GM10266 (cell line): ENCODE measurements at regions not wholly inside any gene's neighbourhood (a gene's known extent, or its start where the extent isn't known, plus 50 kb on each side); places are given as distances from the start of the nearest gene placed in this dataset.

Experiments used
- DNase-seq: peaks from one replicate; pipeline ENCODE4 v3.0.0; 2012; ENCODE audit errors: extremely low spot score
- CTCF ChIP-seq: IDR thresholded peaks from 2 replicates; pipeline ENCODE4 v1.5.1; 2012; ENCODE audit warnings: mild to moderate bottlenecking, low read depth; ENCODE audit not compliant: control insufficient read depth, insufficient read depth; ENCODE audit errors: missing control alignments

DNA sequence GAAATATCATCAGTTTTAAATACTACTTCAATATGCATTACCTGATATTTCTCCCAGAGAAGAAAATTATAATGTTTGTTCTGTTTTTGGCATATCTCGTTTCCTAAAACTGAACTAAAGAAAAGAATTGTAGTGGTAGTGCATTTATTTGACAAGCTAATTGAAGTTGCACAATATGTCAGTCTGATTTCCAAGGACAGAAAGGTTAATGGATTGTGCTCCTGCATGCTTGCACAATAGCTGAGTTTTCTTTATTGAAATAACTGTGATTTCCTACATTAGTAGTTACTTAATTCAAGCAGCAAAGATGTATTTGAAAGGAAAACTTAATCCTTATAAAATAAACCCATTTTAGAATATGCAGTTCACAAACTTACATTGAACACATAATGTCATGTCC is 2047.7 kb downstream of the NCAM2 start:
- TF ChIP-seq CTCF, result no peak

GRCh38 chr21:23067672-23068071 is 2069.5 kb downstream of the NCAM2 start:
- TF ChIP-seq CTCF, result no peak

More for the DNA sequence above, 2047.7 kb downstream of the NCAM2 start:
- no peak for DNase-seq

GRCh38 chr21:23083242-23083641 is 2085.0 kb downstream of the NCAM2 start:
- no peak for TF ChIP-seq CTCF
- no peak for DNase-seq

More at GRCh38 chr21:23067672-23068071, 2069.5 kb downstream of the NCAM2 start:
- DNase-seq, result no peak

DNA sequence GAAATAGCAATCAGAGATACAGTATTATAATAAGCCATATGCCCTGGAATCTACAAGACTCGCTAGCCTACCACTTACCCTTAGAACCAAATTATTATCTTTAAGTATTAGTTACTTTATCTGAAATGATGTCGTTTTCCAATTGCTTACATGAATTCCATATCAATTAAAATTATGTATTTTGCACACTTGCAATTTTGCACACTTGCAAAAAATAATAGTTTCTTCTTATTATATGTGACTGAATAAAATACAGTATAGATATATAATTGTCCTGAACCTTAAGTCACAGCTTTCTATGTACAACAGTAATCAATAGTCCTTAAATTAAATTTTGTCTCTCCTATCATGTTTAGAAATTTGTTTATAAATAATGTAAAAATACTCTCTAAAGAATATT is 2095.1 kb downstream of the NCAM2 start:
- DNase-seq, result no peak
- TF ChIP-seq CTCF, result no peak

DNA sequence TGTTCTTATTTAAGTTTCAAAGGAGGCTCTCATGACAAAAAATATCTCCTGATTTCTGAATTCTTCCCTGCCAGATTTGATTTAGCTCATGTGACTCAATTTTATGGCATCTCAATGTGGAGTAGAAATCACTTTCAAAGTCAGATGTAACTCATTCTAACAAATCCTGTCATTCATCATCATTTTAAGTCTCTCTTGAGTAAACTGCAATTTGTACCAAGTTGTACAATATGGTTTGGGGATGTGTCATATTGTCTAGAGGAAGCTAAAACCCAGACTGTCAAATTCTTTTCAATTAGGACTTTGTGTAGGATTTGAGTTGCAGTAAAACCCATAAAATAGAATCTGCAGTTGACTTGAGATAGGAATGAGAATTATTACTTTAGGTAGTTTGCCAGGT is 2101.0 kb downstream of the NCAM2 start:
- TF ChIP-seq CTCF, result no peak
- no peak for DNase-seq

DNA sequence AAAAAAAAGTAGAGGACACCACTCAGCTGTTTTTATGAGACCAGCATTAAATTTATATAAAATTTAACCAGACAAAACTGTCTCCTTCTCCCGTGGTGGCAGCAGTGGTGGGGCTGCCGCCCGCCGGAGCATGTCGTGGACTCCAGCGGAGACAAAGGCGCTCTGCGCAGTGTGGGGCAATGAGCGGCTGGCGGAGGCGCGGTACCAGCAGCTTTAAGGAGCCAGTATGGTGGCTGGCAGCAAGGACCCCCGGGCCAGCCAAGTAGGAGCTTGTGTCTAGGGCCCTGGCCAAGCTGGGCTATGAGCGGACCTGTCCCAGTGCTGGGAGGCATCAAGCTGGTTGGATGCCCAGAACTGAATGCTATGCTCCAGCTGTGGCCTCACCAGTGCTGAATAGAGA is 2102.9 kb downstream of the NCAM2 start:
- TF ChIP-seq CTCF, result no peak
- DNase-seq, result no peak

GRCh38 chr21:23108533-23108932 is 2110.3 kb downstream of the NCAM2 start:
- no peak for DNase-seq
- no peak for TF ChIP-seq CTCF
